K562 (cell line): ENCODE measurements at regions not wholly inside any gene's neighbourhood (a gene's known extent, or its start where the extent isn't known, plus 50 kb on each side); places are given as distances from the start of the nearest gene placed in this dataset.

ENCODE experiments used
- ATAC-seq: fragments of 200-7000 bp; cut with Tn5 transposase; 3 replicates; pipeline ENCODE4 v1.9.1; 2020; ENCODE audit warnings: moderate library complexity
- BruUV-seq: library from RNA; stranded (reverse); fragments of 400-500 nt; replicated peaks from 2 replicates; lab custom pipeline; 2021; lab: Mats Ljungman, UMichigan
- CTCF ChIA-PET: fragments of 300-600 bp; formaldehyde crosslinking; extraction: SDS; loops from one replicate; lab custom pipeline; 2021; ENCODE audit warnings: low intra/inter-chr PET ratio; lab: Yijun Ruan, JAX
- POLR2A ChIA-PET: fragments of 300-600, 350-650 bp; sonication (Branson Sonifier 250); formaldehyde crosslinking; extraction: SDS; loops from one replicate; lab custom pipeline; 2021; ENCODE audit warnings: antibody characterized with exemption, inconsistent platforms; lab: Yijun Ruan, JAX
- DNase-seq, 4 experiments: peaks; one replicate each; pipeline versions ENCODE4 v3.0.0 to v3.0.0-alpha.2; 2011 to 2018; ENCODE audit warnings: low spot score in 3 of 4, mixed read lengths in 3 of 4; ENCODE audit errors: extremely low read depth in 1 of 4
- FAIRE-seq: peaks from 2 replicates; lab custom pipeline; 2011; peaks lifted over from hg19 to GRCh38; lab: Jason Lieb, UNC
- H2AFZ ChIP-seq: 2 replicates; pipeline ENCODE4 v1.6.0; 2011; ENCODE audit warnings: low read depth, low read length, control low read depth, inconsistent platforms
- H3K27ac ChIP-seq: fragments of 200-600 bp; 3 replicates; pipeline ENCODE4 v1.8.0; 2011; ENCODE audit warnings: low read depth, mild to moderate bottlenecking, control low read depth, inconsistent platforms, low read length, moderate library complexity, mixed read lengths; ENCODE audit errors: extremely low read depth
- H3K27me3 ChIP-seq, 2 experiments: fragments of 300-600 bp in 1 of 2; 2 replicates in 1 of 2; 3 replicates in 1 of 2; pipeline versions ENCODE4 v1.6.0 to v1.8.0; 2011; ENCODE audit warnings: inconsistent platforms in 2 of 2, low read length in 2 of 2, mild to moderate bottlenecking in 1 of 2, mixed read lengths in 1 of 2, moderate library complexity in 1 of 2; ENCODE audit not compliant: control insufficient read depth in 2 of 2, insufficient read depth in 2 of 2
- H3K36me3 ChIP-seq: fragments of 300-600 bp; 3 replicates; pipeline ENCODE4 v1.8.0; 2011; ENCODE audit warnings: mild to moderate bottlenecking, low read length, inconsistent platforms; ENCODE audit not compliant: control insufficient read depth, insufficient read depth
- H3K4me1 ChIP-seq, 2 experiments: fragments of 200-600 bp in 1 of 2; replicated peaks in 1 of 2; 2 replicates in 1 of 2; 3 replicates in 1 of 2; pipeline versions ENCODE4 v1.5.1 to v1.8.0; 2011; ENCODE audit warnings: inconsistent platforms in 2 of 2, low read length in 2 of 2, mild to moderate bottlenecking in 1 of 2, mixed read lengths in 1 of 2, moderate library complexity in 1 of 2; ENCODE audit not compliant: control insufficient read depth in 2 of 2, insufficient read depth in 2 of 2
- H3K4me2 ChIP-seq: 2 replicates; pipeline ENCODE4 v1.6.1; 2011; ENCODE audit warnings: low read length, control low read depth, inconsistent platforms, mixed read lengths; ENCODE audit not compliant: insufficient read depth
- H3K4me3 ChIP-seq: fragments of 200-600 bp; sonication (generic), shearing (Covaris generic); 2 replicates; pipeline ENCODE4 v1.5.1; 2016; ENCODE audit warnings: control low read depth, inconsistent platforms
- H3K79me2 ChIP-seq: fragments of 200-600 bp; 3 replicates; pipeline ENCODE4 v1.8.0; 2011; ENCODE audit warnings: low read length, inconsistent platforms; ENCODE audit not compliant: control insufficient read depth, insufficient read depth
- H3K9ac ChIP-seq, 2 experiments: 2 replicates each; pipeline versions ENCODE4 v1.6.0 to v1.6.1; 2011; ENCODE audit warnings: low read depth in 2 of 2, low read length in 2 of 2, control low read depth in 1 of 2, inconsistent platforms in 1 of 2, mild to moderate bottlenecking in 1 of 2, mixed read lengths in 1 of 2; ENCODE audit not compliant: insufficient read depth in 1 of 2
- H3K9me1 ChIP-seq: one replicate; pipeline ENCODE4 v1.6.0; 2011; ENCODE audit warnings: inconsistent platforms, mild to moderate bottlenecking, low read length, moderate library complexity; ENCODE audit not compliant: control insufficient read depth, insufficient read depth
- H3K9me3 ChIP-seq: replicated peaks from 2 replicates; pipeline ENCODE4 v1.5.1; 2011; ENCODE audit warnings: low read depth, low read length, inconsistent platforms; ENCODE audit not compliant: control insufficient read depth, insufficient read depth
- H4K20me1 ChIP-seq: replicated peaks from 2 replicates; pipeline ENCODE4 v1.6.1; 2011; ENCODE audit warnings: low read length, inconsistent platforms, mixed read lengths; ENCODE audit not compliant: control insufficient read depth, insufficient read depth
- E2F4 ChIP-seq: sonication (generic); formaldehyde crosslinking; IDR thresholded peaks from 2 replicates; pipeline ENCODE4 v1.8.0; 2022; ENCODE audit warnings: mild to moderate bottlenecking, low read depth, missing genetic modification reagents
- LCOR ChIP-seq: sonication (generic); formaldehyde crosslinking; IDR thresholded peaks from 2 replicates; pipeline ENCODE4 v1.8.0; 2022; ENCODE audit warnings: mild to moderate bottlenecking, missing genetic modification reagents
- MCM5 ChIP-seq: fragments of 450-650 bp; IDR thresholded peaks from 2 replicates; pipeline ENCODE4 v1.6.1; 2016; ENCODE audit warnings: low read depth
- NFXL1 ChIP-seq: fragments of 450-650 bp; formaldehyde crosslinking; IDR thresholded peaks from 2 replicates; pipeline ENCODE4 v1.4.0; 2021; ENCODE audit warnings: mild to moderate bottlenecking
- TAF7 ChIP-seq: fragments of 450-650 bp; IDR thresholded peaks from 2 replicates; pipeline ENCODE4 v1.6.1; 2016; ENCODE audit warnings: missing genetic modification characterization, missing compliant biosample characterization
- WGBS: fragments of 100-300 bp; shearing (Covaris generic); methylation state at CpG from one replicate; pipeline ENCODE4 v1.1.6; 2016; ENCODE audit warnings: low coverage, mixed read lengths; ENCODE audit not compliant: insufficient coverage; ENCODE audit errors: missing lambda C conversion rate; 5-methylcytosine and 5-hydroxymethylcytosine counted together
- in situ Hi-C: fragments of 300-500 bp; cut with MboI; formaldehyde crosslinking; loops from 4 replicates; pipeline ENCODE4 v1.15.0; 2018; ENCODE audit warnings: inconsistent platforms, mixed read lengths
- intact Hi-C: fragments of 100-400 bp; cut with micrococcal nuclease; formaldehyde crosslinking; loops from 2 replicates; pipeline ENCODE4 v1.14.2; 2022

GRCh38 chr2:16334886-16335603 is 330.6 kb downstream of the CYRIA start:
- no peaks in the 10 kb centered on the region for H3K9me3 ChIP-seq
- TF ChIP-seq E2F4 (CRISPR knock-in tag) (no peak), MCM5 (no peak), TAF7 (tag) (no peak), NFXL1 (CRISPR knock-in tag) (no peak), LCOR (CRISPR knock-in tag) (no peak)
- TF ChIP-seq, all 486 proteins: peak for 0
- H3K27me3 ChIP-seq, result no peaks in the 10 kb centered on the region; a peak in 1 of 5 replicates
- ChIA-PET POLR2A (no interaction called here), CTCF (no interaction called here)
- H3K4me3 ChIP-seq, result no peak overlapping the region
- H3K79me2 ChIP-seq, result no peaks in the 10 kb centered on the region
- no peak overlapping the region for H2AFZ ChIP-seq
- H3K9ac ChIP-seq, result no peak overlapping the region
- H3K4me1 ChIP-seq, result no peaks in the 10 kb centered on the region
- H3K4me2 ChIP-seq, result no peak overlapping the region
- DNase-seq (no peak), FAIRE-seq (no peak), ATAC-seq (no peak)
- no peaks in the 10 kb centered on the region for H4K20me1 ChIP-seq
- no peaks in the 10 kb centered on the region for H3K9me1 ChIP-seq
- in situ Hi-C loops, result no loop called here
- no TSS peak for BruUV-seq
- H3K36me3 ChIP-seq, result no peaks in the 10 kb centered on the region
- H3K27ac ChIP-seq, result no peak overlapping the region
- 5% methylated on average over 2 of the region's 2 CpGs for WGBS
- intact Hi-C loops, result no loop called here
